SK-N-SH (cell line): ENCODE measurements at regions not wholly inside any gene's neighbourhood (a gene's known extent, or its start where the extent isn't known, plus 50 kb on each side); places are given as distances from the start of the nearest gene placed in this dataset.

Source experiments
- CTCF ChIA-PET: fragments of 300-600, 350-600 bp; formaldehyde crosslinking; extraction: SDS; loops from one replicate; lab custom pipeline; 2021; lab: Yijun Ruan, JAX
- POLR2A ChIA-PET: fragments of 350-600 bp; sonication (Branson Sonifier 250); formaldehyde crosslinking; extraction: SDS; loops from one replicate; lab custom pipeline; 2020; ENCODE audit warnings: antibody characterized with exemption, inconsistent platforms; lab: Yijun Ruan, JAX
- DNase-seq: peaks from one replicate; pipeline ENCODE4 v3.0.0; 2012
- H2AFZ ChIP-seq: fragments of 200-600 bp; sonication (generic); 2 replicates; pipeline ENCODE4 v1.8.1; 2016; ENCODE audit warnings: antibody characterized with exemption, mild to moderate bottlenecking, low read depth
- H3F3A ChIP-seq: fragments of 200-600 bp; sonication (generic); replicated peaks from 2 replicates; pipeline ENCODE3; 2016; ENCODE audit warnings: antibody characterized with exemption, mild to moderate bottlenecking; ENCODE audit not compliant: insufficient read depth
- H3K27ac ChIP-seq, 2 experiments: fragments of 200-500 bp in 1 of 2; fragments of 200-600 bp in 1 of 2; sonication (Bioruptor generic) in 1 of 2; sonication (generic), shearing (Covaris generic) in 1 of 2; 2 replicates each; pipeline versions ENCODE4 v1.5.1 to v1.6.1; 2014 to 2016; ENCODE audit warnings: low read depth in 2 of 2, inconsistent platforms in 1 of 2, low read length in 1 of 2, mild to moderate bottlenecking in 1 of 2, mixed read lengths in 1 of 2
- H3K27me3 ChIP-seq: fragments of 200-600 bp; sonication (generic), shearing (Covaris generic); 2 replicates; pipeline ENCODE4 v1.6.1; 2016; ENCODE audit warnings: mixed run types; ENCODE audit not compliant: insufficient read depth
- H3K36me3 ChIP-seq, 2 experiments: fragments of 200-500 bp in 1 of 2; fragments of 200-600 bp in 1 of 2; sonication (Bioruptor generic) in 1 of 2; sonication (generic) in 1 of 2; replicated peaks in 1 of 2; 2 replicates each; pipeline versions ENCODE3 to v1.5.1; 2014 to 2016; ENCODE audit warnings: low read length in 1 of 2, mild to moderate bottlenecking in 1 of 2; ENCODE audit not compliant: insufficient read depth in 2 of 2, control insufficient read depth in 1 of 2
- H3K4me1 ChIP-seq, 2 experiments: fragments of 200-500 bp in 1 of 2; fragments of 200-600 bp in 1 of 2; sonication (Bioruptor generic) in 1 of 2; sonication (generic), shearing (Covaris generic) in 1 of 2; 2 replicates each; pipeline versions ENCODE4 v1.5.1 to v1.6.1; 2014 to 2016; ENCODE audit warnings: low read depth in 1 of 2, low read length in 1 of 2, mixed run types in 1 of 2; ENCODE audit not compliant: insufficient read depth in 2 of 2, control insufficient read depth in 1 of 2
- H3K4me2 ChIP-seq: fragments of 200-600 bp; sonication (generic), shearing (Covaris generic); 2 replicates; pipeline ENCODE4 v1.6.1; 2017; ENCODE audit warnings: mixed run types
- H3K4me3 ChIP-seq, 2 experiments: fragments of 200-500 bp in 1 of 2; fragments of 200-600 bp in 1 of 2; sonication (Bioruptor generic) in 1 of 2; sonication (generic), shearing (Covaris generic) in 1 of 2; 2 replicates each; pipeline versions ENCODE4 v1.5.1 to v1.8.1; 2014 to 2016; ENCODE audit warnings: low read depth in 2 of 2, inconsistent platforms in 1 of 2, low read length in 1 of 2, mild to moderate bottlenecking in 1 of 2, mixed read lengths in 1 of 2, moderate library complexity in 1 of 2
- H3K79me2 ChIP-seq: fragments of 200-600 bp; sonication (generic); 2 replicates; pipeline ENCODE4 v1.8.1; 2017; ENCODE audit warnings: mild to moderate bottlenecking; ENCODE audit not compliant: insufficient read depth
- H3K9ac ChIP-seq: fragments of 200-600 bp; sonication (generic); 2 replicates; pipeline ENCODE4 v1.6.1; 2017; ENCODE audit warnings: mixed run types
- H3K9me2 ChIP-seq: fragments of 200-600 bp; sonication (generic); 2 replicates; pipeline ENCODE4 v1.6.1; 2017; ENCODE audit warnings: mixed run types
- H3K9me3 ChIP-seq: fragments of 200-600 bp; sonication (generic); 2 replicates; pipeline ENCODE4 v1.6.1; 2017; ENCODE audit warnings: mixed run types, mild to moderate bottlenecking, moderate library complexity
- H4K20me1 ChIP-seq: fragments of 200-600 bp; sonication (generic); 2 replicates; pipeline ENCODE4 v1.6.1; 2017; ENCODE audit warnings: mild to moderate bottlenecking, mixed run types; ENCODE audit not compliant: insufficient read depth
- EP300 ChIP-seq, 2 experiments: IDR thresholded peaks; 2 replicates each; pipeline versions ENCODE4 v1.4.0 to v1.6.1; 2012; ENCODE audit warnings: borderline replicate concordance in 1 of 2, low read depth in 1 of 2, low read length in 1 of 2
- EZH2phosphoT487 ChIP-seq: fragments of 200-600 bp; sonication (generic); IDR thresholded peaks from 2 replicates; pipeline ENCODE4 v1.6.1; 2017; ENCODE audit warnings: low read depth, mixed run types, mild to moderate bottlenecking, antibody characterized with exemption, moderate library complexity, borderline replicate concordance
- FOSL2 ChIP-seq: IDR thresholded peaks from 2 replicates; pipeline ENCODE4 v1.4.0; 2012; ENCODE audit warnings: low read depth, mild to moderate bottlenecking, moderate library complexity, borderline replicate concordance
- GATA2 ChIP-seq: sonication (generic); formaldehyde crosslinking; IDR thresholded peaks from 2 replicates; pipeline ENCODE4 v1.5.0; 2020; ENCODE audit warnings: mild to moderate bottlenecking, missing genetic modification reagents
- MAX ChIP-seq: IDR thresholded peaks from 2 replicates; pipeline ENCODE4 v1.4.0; 2012; ENCODE audit warnings: low read depth
- MEF2A ChIP-seq: IDR thresholded peaks from 2 replicates; pipeline ENCODE4 v1.4.0; 2012; ENCODE audit warnings: low read depth, borderline replicate concordance
- RXRA ChIP-seq: IDR thresholded peaks from 2 replicates; pipeline ENCODE4 v1.4.0; 2012; ENCODE audit warnings: low read depth, mild to moderate bottlenecking, borderline replicate concordance
- SIN3A ChIP-seq: IDR thresholded peaks from 2 replicates; pipeline ENCODE4 v1.6.1; 2012; ENCODE audit warnings: low read depth, mild to moderate bottlenecking, low read length, moderate library complexity, borderline replicate concordance
- TCF12 ChIP-seq: IDR thresholded peaks from 2 replicates; pipeline ENCODE4 v1.4.0; 2012
- USF1 ChIP-seq: IDR thresholded peaks from 2 replicates; pipeline ENCODE4 v1.4.0; 2012; ENCODE audit warnings: low read depth, borderline replicate concordance
- WGBS: methylation state at CpG from one replicate; pipeline ENCODE4 v1.1.6; 2017; ENCODE audit warnings: low lambda C conversion rate; 5-methylcytosine and 5-hydroxymethylcytosine counted together

- H3K9me3 ChIP-seq = no peaks in the 10 kb centered on the region
- TF ChIP-seq FOSL2 (peak; percentile 38; the same call in 1 of the 2 replicates), RXRA (no peak), EZH2phosphoT487 (no peak), USF1 (no peak), MEF2A (peak; percentile 50), GATA2 (no peak), MAX (0 out of 2 replicates have a peak, but pooled peaks have one; percentile 22), TCF12 (peak; percentile 48; the same call in 1 of the 2 replicates), EP300 (IDR thresholded peaks at IDR 0.05; ENCODE audit: borderline replicate concordance in 1 of 2, low read depth in 1 of 2, low read length in 1 of 2) (peak in 1 of 2 experiments; percentile 15; a peak in 1 of 4 replicates)
- TF ChIP-seq, all 33 proteins: peak for 5
- Histone ChIP-seq H3K4me2 (no peak overlapping the region; the same call in 1 of the 2 replicates), H3K27me3 (no peaks in the 10 kb centered on the region), H3K4me1 (peaks cover 13 to 14% of the 10 kb centered on the region in 2 experiments; a peak in 3 of 4 replicates), H3K9ac (no peak overlapping the region), H2AFZ (no peak overlapping the region), H3K9me2 (no peaks in the 10 kb centered on the region), H3K79me2 (no peaks in the 10 kb centered on the region), H3F3A (peaks cover 6% of the 10 kb centered on the region), H3K27ac (peak overlapping the region in 1 of 2 experiments; percentile 62; a peak in 2 of 4 replicates), H4K20me1 (no peaks in the 10 kb centered on the region), H3K36me3 (no peaks in the 10 kb centered on the region), H3K4me3 (no peak overlapping the region)
- 38% methylated on average over 2 of the region's 2 CpGs for WGBS
- CTCF ChIA-PET = interaction anchor here (0.7 to 2.0 kb wide), 7 partner anchors 10 to 812 kb away, joined by 3 to 9 read pairs (median 3); no protein-coding TSS in a partner anchor
- no peak for DNase-seq
- POLR2A ChIA-PET = no interaction called here
These were observed 175.3 kb upstream of the TCF4 start for GRCh38 chr18:55763298-55763697.

GRCh38 chr18:55762424-55762823 lies 174.4 kb upstream of the TCF4 start:
- peaks cover 6% of the 10 kb centered on the region for H3F3A ChIP-seq
- TF ChIP-seq SIN3A = no peak
- WGBS = 85% methylated on average over 3 of the region's 3 CpGs
- no peaks in the 10 kb centered on the region for H3K27me3 ChIP-seq
- DNase-seq = no peak
- no peaks in the 10 kb centered on the region for H4K20me1 ChIP-seq
- H3K27ac ChIP-seq = no peak overlapping the region
- no peak overlapping the region for H3K4me3 ChIP-seq
- H3K4me2 ChIP-seq = no peak overlapping the region
- CTCF ChIA-PET = interaction anchor here (0.7 to 1.6 kb wide), 3 partner anchors 11 to 25 kb away, joined by 3 to 9 read pairs (median 4); no protein-coding TSS in a partner anchor
- H3K9ac ChIP-seq = no peak overlapping the region
- H2AFZ ChIP-seq = no peak overlapping the region
- POLR2A ChIA-PET = no interaction called here
- H3K9me3 ChIP-seq = no peaks in the 10 kb centered on the region
- no peaks in the 10 kb centered on the region for H3K9me2 ChIP-seq
- H3K79me2 ChIP-seq = no peaks in the 10 kb centered on the region
- H3K4me1 ChIP-seq = peaks cover 8 to 14% of the 10 kb centered on the region in 2 experiments; a peak in 3 of 4 replicates
- no peaks in the 10 kb centered on the region for H3K36me3 ChIP-seq
